Caki2 (cell line): ENCODE measurements at regions not wholly inside any gene's neighbourhood (a gene's known extent, or its start where the extent isn't known, plus 50 kb on each side); places are given as distances from the start of the nearest gene placed in this dataset.
A peak's percentile ranks its signal among the peaks of the same experiment; 100 is the strongest.

Experiments used
- DNase-seq: peaks from one replicate; pipeline ENCODE4 v3.0.0-alpha.2; 2015; ENCODE audit warnings: low read depth
- in situ Hi-C: cut with HindIII; loops from 2 replicates; pipeline ENCODE4 v1.10.0; 2016; ENCODE audit warnings: low sequenced_read_pairs, low pct_unique_long_range_greater_than_20kb, mixed read lengths

DNA sequence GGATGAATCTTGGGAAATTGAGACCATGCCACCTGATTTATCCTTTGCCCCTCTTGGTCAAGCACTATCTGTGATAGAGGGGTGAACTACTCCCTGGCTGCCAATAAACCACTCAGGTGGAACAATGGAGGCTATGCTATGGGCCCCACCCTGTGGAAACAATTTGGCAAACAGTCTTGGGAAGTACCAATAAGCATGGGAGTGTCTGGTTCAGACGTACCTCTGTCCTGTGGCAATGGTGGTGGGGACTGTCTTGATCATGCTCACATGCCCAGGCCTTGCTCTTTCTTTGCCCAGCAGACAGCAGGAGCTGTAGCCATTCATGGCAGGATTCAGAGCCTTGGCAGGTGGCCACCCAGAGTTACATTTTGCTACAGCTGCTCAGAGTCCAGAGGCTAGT lies 658.7 kb downstream of the KCNJ3 start:
- in situ Hi-C loops, result no loop called here
- DNase-seq, result no peak

DNA sequence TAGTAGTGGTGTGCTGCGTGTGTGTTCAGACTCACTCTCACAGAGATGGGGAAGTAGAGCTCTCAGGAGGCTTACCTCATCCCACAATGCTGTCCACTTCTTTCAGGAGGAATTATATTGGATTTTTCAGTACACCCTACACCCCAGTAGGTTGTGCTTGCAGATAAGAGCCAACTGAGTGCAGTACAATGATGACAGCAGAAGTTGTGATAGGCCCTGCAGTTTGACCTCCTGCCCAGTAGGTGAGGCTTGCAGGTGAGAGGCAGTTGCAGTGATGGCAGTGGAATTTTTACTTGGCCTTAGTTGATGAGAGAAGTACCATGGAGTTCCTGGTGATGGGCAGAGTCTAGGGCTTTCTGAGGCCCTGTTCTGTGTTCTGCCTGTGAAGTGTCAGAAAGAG lies 657.8 kb downstream of the KCNJ3 start:
- in situ Hi-C loops, result no loop called here
- DNase-seq, result no peak

- no peak for DNase-seq
- in situ Hi-C loops, result no loop called here
Observed at GRCh38 chr2:155350783-155351580, 652.5 kb downstream of the KCNJ3 start.

GRCh38 chr2:155332016-155332415 lies 633.5 kb downstream of the KCNJ3 start:
- no peak for DNase-seq
- in situ Hi-C loops, result no loop called here

DNA sequence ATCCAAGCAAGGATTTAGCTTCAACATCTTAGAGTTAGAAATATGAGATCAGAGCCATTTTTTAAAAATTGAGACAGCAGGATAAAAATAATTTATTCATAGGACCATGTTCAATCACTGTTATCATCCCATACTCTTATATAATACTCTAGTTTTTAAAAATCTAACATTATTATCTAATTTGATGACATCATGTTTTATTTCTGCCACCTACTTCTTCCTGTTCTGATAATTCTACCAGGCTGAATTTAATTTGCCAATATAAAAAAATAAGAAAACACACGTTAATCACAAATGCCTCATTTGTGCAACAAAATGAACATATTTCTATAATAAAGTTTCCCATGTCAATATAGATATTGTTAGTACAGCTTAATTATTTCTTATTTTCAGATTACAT lies 621.7 kb downstream of the KCNJ3 start:
- no peak for DNase-seq
- in situ Hi-C loops, result no loop called here

DNA sequence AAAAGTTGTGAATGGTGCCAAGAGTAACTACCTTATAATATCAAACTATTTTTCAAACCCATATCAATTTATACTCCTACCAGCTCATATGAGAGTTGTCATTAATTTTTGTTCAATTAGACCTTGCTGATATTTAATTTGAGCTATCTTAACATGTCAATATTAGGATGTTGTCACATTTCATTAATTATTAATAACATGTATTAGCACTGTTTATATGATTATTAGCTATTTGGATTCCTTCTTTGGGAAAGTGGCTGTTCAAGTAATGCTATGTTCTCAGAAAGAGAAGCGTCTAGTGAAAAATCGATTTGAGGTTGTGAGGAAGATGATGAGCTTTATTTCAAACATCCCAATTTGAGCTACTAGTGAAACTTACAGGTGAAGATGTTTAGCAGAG lies 620.2 kb downstream of the KCNJ3 start:
- DNase-seq, result no peak
- in situ Hi-C loops, result no loop called here

DNA sequence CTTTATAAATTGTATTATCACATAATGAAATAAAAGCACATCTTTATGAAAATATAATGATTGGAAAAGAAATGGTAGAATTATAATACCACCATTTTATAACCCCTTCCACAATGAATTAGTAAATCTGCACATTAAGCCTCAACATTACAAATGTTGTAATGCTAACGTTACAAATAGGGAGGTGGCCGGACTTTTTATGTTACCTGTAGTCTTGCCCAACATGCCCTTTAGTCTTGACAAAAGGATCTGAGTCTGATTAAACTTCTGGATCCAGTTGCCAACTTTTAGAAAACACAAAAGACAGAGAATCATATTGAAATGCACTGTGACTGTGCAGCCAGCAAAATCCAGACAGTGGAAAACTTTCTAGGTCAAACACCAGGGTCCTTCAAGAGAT lies 617.3 kb downstream of the KCNJ3 start:
- DNase-seq, result no peak
- in situ Hi-C loops, result no loop called here

GRCh38 chr2:155310589-155310988 lies 612.1 kb downstream of the KCNJ3 start:
- DNase-seq, result no peak
- in situ Hi-C loops, result no loop called here

DNA sequence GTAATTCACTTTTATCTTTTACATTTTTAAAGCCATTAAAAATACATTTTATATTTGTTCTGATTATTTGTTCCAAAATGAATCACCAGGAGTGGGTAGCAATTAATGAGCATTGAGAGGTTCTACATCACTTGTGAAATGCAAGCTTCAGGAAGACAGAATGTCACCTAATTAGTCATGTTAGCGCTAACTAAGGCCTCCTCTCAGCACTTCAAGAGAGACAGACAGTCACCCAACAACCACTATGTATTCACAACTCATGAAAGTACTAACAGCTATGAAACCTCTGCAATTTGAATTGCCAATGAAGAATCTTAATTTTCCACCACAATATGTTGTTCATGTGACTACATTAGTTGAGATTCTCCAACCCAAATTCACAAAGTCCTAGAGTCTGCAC lies 611.0 kb downstream of the KCNJ3 start:
- DNase-seq, result no peak
- in situ Hi-C loops, result no loop called here

DNA sequence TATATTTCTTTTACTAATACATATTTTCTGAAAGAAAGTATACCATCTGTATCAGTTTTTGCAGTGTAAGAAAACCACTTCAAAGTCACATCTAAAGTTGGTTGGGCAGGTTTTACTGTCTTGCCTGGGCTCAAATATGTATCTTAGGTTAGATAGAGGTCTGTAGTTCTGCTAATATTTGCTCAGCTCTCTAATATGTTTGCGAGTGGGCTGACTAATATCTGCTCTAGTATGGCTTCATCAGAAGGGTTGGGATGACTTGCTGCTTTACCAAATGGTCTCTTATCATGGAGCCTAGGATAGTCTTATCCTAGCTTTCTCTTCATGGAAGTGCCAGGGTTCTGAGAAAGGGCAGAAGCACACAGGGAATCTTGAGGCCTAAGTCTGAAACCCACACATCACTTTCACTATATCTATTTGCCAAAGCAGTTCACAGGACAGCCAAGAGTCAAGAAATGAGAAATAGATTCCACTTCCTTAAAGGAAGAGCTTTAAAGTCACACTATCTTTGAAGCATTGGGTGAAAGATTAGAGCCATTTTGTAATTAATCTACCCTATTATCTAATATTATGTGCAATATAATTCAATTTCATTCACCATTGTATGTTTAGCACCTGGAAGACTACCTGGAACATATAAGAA lies 610.0 kb downstream of the KCNJ3 start:
- DNase-seq, result no peak
- in situ Hi-C loops, result no loop called here

GRCh38 chr2:155301221-155301620 lies 602.7 kb downstream of the KCNJ3 start:
- in situ Hi-C loops, result no loop called here

DNA sequence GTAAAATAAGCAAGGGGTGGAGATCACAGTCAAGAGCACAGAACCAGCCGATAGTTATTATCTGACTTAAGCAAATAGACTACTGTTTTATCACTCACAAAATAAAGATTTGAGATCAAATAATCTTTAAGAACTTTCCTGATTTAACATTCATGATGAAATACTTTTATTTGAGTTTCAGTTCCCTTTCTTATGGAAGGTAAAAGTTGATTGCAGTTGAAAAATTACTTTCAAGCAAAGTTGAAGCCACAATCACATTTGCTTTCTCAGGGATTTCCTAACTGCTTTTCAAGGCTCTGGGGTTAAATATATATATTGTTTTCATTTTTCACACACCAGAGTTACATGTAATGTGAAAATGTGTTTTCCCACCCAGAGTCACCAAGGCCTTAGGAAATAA lies 599.5 kb downstream of the KCNJ3 start:
- in situ Hi-C loops, result no loop called here
- no peak for DNase-seq

More at GRCh38 chr2:155301221-155301620, 602.7 kb downstream of the KCNJ3 start:
- no peak for DNase-seq

DNA sequence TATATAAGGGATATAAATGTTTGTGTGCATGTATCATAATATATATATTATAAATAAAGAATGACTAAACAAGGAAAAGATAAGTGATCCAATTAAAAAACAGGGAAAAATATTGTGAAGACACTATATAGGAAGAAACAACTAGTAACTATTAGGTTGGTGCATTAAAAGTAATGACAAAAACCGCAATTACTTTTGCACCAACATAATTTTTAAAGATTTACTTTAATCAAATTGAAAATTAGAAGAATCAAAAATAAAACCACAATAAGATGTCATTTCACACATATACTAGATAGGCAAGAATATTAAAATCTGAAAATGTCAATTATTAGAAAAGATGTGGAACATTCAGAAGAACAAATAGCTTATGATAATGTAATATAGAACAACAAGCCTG lies 595.9 kb downstream of the KCNJ3 start:
- in situ Hi-C loops, result no loop called here
- DNase-seq, result no peak

DNA sequence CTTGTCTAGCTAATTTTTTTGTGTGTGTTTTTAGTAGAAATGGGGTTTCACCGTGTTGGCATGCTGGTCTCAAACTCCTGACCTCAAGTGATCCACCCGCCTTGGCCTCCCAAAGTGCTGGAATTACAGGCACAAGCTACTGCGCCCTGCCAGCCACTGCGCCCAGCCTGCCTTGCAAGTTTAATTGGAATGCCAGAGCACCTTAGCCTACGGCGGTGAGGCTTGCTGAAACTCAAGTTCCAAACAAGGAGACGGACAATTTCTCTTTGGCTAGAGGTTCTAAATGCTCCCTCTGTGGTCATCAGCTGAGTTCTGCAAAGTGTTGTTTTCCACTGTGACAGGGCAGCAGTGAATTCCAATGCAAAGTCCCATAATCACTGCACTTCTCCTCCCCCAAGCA lies 583.4 kb downstream of the KCNJ3 start:
- no peak for DNase-seq
- in situ Hi-C loops, result no loop called here

DNA sequence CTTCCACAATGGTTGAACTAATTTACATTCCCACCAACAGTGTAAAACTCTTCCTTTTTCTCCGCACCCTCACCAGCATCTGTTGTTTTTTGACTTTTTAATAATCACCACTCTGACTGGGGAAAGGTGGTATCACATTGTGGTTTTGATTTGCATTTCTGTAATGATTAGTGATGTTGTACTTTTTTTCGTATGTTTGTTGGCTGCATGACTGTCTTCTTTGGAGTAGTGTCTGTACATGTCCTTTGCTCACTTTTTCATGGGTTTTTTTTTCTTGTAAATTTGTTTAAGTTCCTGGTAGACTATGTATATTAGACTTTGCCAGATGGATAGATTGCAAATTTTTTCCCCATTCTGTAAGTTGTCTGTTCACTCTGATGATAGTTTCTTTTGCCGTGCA lies 574.8 kb downstream of the KCNJ3 start:
- no peak for DNase-seq
- in situ Hi-C loops, result no loop called here

DNA sequence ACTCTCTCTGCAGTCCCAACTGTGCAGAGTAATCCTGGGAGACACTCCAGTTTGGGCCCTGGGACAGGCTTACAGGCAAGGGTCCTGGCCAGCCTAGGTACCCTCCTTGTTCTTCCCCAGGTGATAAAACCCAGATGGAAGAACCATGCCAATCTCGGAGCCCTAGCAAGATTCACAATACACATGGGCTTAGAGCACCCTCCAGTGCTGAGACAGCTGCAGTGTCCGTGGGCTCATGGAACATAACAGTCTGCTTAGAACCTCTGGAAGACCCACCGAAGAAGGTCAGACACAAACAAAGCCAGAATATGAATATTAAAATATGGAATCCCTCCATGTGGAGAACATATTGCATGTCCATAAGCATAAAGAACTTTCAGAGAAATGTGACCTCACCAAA lies 568.1 kb downstream of the KCNJ3 start:
- in situ Hi-C loops, result no loop called here

DNA sequence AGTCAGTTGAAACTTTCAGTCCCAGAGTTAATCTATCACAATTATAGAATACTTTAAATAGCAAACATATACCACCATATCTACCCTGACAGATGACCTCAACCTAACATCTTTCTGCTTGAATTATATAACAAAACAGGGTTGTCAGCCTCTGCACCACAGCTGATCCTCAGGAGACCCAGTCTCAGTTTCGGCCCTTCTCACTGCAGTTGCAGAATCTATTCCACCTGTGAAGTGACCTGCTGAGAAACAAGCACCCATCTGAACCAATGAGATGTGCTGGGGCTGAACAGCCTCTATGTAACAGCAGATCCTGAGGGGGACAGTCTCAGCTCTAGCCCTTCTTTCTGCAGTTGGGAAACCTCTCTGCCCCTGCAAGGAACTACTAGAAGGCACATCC lies 567.6 kb downstream of the KCNJ3 start:
- in situ Hi-C loops, result no loop called here
- no peak for DNase-seq

More for the DNA sequence above, 568.1 kb downstream of the KCNJ3 start:
- DNase-seq, result no peak

DNA sequence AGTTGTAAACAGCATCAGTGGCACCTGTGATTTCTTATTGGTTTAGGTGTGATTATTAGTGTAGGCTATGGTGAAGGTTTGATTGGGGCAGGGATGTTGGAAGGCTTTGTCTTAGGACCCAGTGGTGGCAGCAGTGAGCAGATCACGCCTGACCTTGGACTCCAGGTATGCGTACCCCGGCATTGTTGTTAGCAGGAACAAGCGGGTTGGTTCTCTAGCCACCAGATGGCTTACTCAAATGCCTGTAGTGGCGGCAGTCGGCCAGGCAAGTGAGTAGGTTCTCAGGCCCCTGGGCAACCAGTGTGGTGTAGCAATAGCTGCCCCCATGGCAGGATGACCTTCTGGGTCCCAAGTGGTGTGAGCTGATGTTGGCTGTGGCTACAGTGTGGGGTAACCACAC lies 558.3 kb downstream of the KCNJ3 start:
- DNase-seq, result no peak

DNA sequence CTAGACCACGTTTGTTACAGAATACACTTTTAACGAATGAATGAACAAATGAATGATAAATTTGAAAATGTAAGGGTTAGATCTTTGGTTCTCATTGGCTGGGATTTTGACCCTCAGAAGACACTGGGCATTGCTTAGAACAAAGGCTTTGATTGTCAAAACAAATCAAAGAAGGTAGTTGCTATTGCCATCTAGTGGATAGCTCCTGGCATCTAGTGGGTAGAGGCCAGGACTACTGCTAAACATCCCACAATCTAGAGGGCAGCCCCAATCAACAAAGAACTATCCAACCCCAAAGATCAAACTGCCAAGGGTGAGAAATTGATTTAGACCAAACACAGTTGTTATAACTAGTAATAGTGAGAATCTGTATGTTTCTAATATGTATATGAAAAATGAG lies 552.3 kb downstream of the KCNJ3 start:
- DNase-seq, result peak; percentile 19
- in situ Hi-C loops, result no loop called here

More for the DNA sequence above, 558.3 kb downstream of the KCNJ3 start:
- in situ Hi-C loops, result no loop called here

GRCh38 chr2:155240176-155240575 lies 541.7 kb downstream of the KCNJ3 start:
- no peak for DNase-seq
- in situ Hi-C loops, result no loop called here
